ENCODE measurements at regions not wholly inside any gene's neighbourhood (a gene's known extent, or its start where the extent isn't known, plus 50 kb on each side); places are given as distances from the start of the nearest gene placed in this dataset.

- no peak for DNase-seq (ENCODE audit: low spot score)
Observed at GRCh38 chr20:12276011-12276673, 358.4 kb downstream of the BTBD3 start.

GRCh38 chr20:12287575-12287974 lies 369.9 kb downstream of the BTBD3 start:
- DNase-seq (ENCODE audit: low spot score): no peak

GRCh38 chr20:12289465-12289864 lies 371.8 kb downstream of the BTBD3 start:
- DNase-seq (ENCODE audit: low spot score): no peak

- no peak for DNase-seq (ENCODE audit: low spot score)
Observed at GRCh38 chr20:12291386-12291785, 373.7 kb downstream of the BTBD3 start.

GRCh38 chr20:12293900-12294299 lies 376.2 kb downstream of the BTBD3 start:
- DNase-seq (ENCODE audit: low spot score): peak; percentile 41

GRCh38 chr20:12294678-12295077 lies 377.0 kb downstream of the BTBD3 start:
- DNase-seq (ENCODE audit: low spot score): peak; percentile 16

GRCh38 chr20:12305188-12305950 lies 387.7 kb downstream of the BTBD3 start:
- DNase-seq (ENCODE audit: low spot score): no peak

- DNase-seq (ENCODE audit: low spot score): no peak
Observed at GRCh38 chr20:12306107-12306506, 388.4 kb downstream of the BTBD3 start.

GRCh38 chr20:12311094-12311865 lies 393.6 kb downstream of the BTBD3 start:
- DNase-seq (ENCODE audit: low spot score): no peak

- no peak for DNase-seq (ENCODE audit: low spot score)
Observed at GRCh38 chr20:12315652-12316051, 398.0 kb downstream of the BTBD3 start.

- no peak for DNase-seq (ENCODE audit: low spot score)
Observed at GRCh38 chr20:12316794-12317193, 399.1 kb downstream of the BTBD3 start.

- DNase-seq (ENCODE audit: low spot score): no peak
Observed at GRCh38 chr20:12317433-12317832, 399.7 kb downstream of the BTBD3 start.

- no peak for DNase-seq (ENCODE audit: low spot score)
Observed at GRCh38 chr20:12318043-12318442, 400.4 kb downstream of the BTBD3 start.

- DNase-seq (ENCODE audit: low spot score): no peak
Observed at GRCh38 chr20:12321736-12322135, 404.0 kb downstream of the BTBD3 start.

GRCh38 chr20:12327205-12327604 lies 409.5 kb downstream of the BTBD3 start:
- no peak for DNase-seq (ENCODE audit: low spot score)

- DNase-seq (ENCODE audit: low spot score): no peak
Observed at GRCh38 chr20:12331236-12331635, 413.5 kb downstream of the BTBD3 start.

- DNase-seq (ENCODE audit: low spot score): no peak
Observed at GRCh38 chr20:12337601-12338000, 419.9 kb downstream of the BTBD3 start.

GRCh38 chr20:12345978-12346377 lies 428.3 kb downstream of the BTBD3 start:
- DNase-seq (ENCODE audit: low spot score): no peak

GRCh38 chr20:12353842-12354241 lies 436.1 kb downstream of the BTBD3 start:
- no peak for DNase-seq (ENCODE audit: low spot score)

GRCh38 chr20:12354725-12355124 lies 437.0 kb downstream of the BTBD3 start:
- DNase-seq (ENCODE audit: low spot score): no peak

GRCh38 chr20:12355185-12355584 lies 437.5 kb downstream of the BTBD3 start:
- DNase-seq (ENCODE audit: low spot score): no peak

- DNase-seq (ENCODE audit: low spot score): peak; percentile 18
Observed at GRCh38 chr20:12358006-12358654, 440.4 kb downstream of the BTBD3 start.

All from SK-N-DZ (cell line).